ENCODE measurements at regions not wholly inside any gene's neighbourhood (a gene's known extent, or its start where the extent isn't known, plus 50 kb on each side); places are given as distances from the start of the nearest gene placed in this dataset.

DNA sequence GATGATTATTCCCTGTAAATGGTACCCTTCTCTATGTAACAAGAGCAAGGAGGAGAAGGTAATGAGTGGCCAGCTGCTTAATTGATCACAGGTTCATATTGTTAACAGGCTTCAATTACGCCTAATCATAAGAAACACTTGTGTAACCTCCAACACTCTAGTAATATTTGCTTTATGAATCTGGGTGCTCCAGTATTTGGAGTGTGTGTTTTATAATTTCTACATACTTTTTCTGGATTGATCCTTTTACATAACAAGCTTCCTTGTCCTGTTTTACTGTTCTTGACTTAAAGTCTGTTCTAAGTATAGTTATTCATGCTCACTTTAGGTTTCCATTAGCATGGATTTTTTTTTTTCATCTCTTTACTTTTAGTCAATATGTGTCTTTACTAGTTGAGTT is 984.2 kb downstream of the AMY1C start:
- TF ChIP-seq CENPT (CRISPR knock-in tag; IDR thresholded peaks at IDR 0.05; ENCODE audit: low read depth) (no peak), ZSCAN25 (CRISPR knock-in tag; IDR thresholded peaks at IDR 0.05) (no peak), STAT5B (CRISPR knock-in tag; IDR thresholded peaks at IDR 0.05) (no peak)
- TF ChIP-seq, protein P1, sequence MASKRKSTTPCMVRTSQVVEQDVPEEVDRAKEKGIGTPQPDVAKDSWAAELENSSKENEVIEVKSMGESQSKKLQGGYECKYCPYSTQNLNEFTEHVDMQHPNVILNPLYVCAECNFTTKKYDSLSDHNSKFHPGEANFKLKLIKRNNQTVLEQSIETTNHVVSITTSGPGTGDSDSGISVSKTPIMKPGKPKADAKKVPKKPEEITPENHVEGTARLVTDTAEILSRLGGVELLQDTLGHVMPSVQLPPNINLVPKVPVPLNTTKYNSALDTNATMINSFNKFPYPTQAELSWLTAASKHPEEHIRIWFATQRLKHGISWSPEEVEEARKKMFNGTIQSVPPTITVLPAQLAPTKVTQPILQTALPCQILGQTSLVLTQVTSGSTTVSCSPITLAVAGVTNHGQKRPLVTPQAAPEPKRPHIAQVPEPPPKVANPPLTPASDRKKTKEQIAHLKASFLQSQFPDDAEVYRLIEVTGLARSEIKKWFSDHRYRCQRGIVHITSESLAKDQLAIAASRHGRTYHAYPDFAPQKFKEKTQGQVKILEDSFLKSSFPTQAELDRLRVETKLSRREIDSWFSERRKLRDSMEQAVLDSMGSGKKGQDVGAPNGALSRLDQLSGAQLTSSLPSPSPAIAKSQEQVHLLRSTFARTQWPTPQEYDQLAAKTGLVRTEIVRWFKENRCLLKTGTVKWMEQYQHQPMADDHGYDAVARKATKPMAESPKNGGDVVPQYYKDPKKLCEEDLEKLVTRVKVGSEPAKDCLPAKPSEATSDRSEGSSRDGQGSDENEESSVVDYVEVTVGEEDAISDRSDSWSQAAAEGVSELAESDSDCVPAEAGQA (IDR thresholded peaks at IDR 0.05; ENCODE audit: low read depth), result no peak
- TF ChIP-seq, protein P1 (CRISPR knock-in tag; IDR thresholded peaks at IDR 0.05; ENCODE audit: borderline replicate concordance), result no peak
